ENCODE measurements at regions not wholly inside any gene's neighbourhood (a gene's known extent, or its start where the extent isn't known, plus 50 kb on each side); places are given as distances from the start of the nearest gene placed in this dataset.

DNA sequence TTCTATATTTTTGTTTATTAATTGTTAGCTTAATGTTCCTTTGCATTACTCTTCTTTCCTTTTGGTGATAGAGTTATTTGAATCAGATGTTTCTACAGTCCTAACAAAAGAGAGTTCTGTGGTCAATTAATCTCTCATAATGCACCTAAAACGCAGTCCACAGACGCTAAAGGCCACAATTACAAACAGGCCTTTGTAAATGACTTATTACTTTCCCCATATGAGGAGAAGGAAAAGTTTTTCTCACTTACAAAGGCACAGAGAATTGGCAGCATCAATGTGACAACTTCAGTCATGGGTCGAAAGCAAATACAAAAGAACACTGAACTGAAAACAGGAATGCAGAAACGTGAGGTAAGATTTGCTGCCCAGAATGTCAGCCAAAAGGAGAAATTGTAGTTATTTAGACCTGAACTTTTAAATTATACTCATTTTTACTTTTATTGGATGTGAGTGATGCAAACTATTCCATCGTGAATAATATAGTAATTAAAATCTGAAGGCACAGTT is 142.0 kb upstream of the SYT10 start:
- no peaks in the 10 kb centered on the region for H3K4me1 ChIP-seq
- H3K9me3 ChIP-seq = peaks cover 0 to 3% (median 0%) of the 10 kb centered on the region in 4 donors
- H3K36me3 ChIP-seq = no peaks in the 10 kb centered on the region
- H3K4me3 ChIP-seq = no peak overlapping the region
- WGBS, 5 donors = 39 to 58% (median 44%) methylated on average over 5 of the region's 5 CpGs
- H3K27me3 ChIP-seq = no peaks in the 10 kb centered on the region
- H3K27ac ChIP-seq = no peak overlapping the region
- DNase-seq = no peak
- TF ChIP-seq EP300 (IDR thresholded peaks at IDR 0.05) = no peak
- TF ChIP-seq, protein P1, sequence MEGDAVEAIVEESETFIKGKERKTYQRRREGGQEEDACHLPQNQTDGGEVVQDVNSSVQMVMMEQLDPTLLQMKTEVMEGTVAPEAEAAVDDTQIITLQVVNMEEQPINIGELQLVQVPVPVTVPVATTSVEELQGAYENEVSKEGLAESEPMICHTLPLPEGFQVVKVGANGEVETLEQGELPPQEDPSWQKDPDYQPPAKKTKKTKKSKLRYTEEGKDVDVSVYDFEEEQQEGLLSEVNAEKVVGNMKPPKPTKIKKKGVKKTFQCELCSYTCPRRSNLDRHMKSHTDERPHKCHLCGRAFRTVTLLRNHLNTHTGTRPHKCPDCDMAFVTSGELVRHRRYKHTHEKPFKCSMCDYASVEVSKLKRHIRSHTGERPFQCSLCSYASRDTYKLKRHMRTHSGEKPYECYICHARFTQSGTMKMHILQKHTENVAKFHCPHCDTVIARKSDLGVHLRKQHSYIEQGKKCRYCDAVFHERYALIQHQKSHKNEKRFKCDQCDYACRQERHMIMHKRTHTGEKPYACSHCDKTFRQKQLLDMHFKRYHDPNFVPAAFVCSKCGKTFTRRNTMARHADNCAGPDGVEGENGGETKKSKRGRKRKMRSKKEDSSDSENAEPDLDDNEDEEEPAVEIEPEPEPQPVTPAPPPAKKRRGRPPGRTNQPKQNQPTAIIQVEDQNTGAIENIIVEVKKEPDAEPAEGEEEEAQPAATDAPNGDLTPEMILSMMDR (IDR thresholded peaks at IDR 0.05) = no peak
- no peak for TF ChIP-seq POLR2A (IDR thresholded peaks at IDR 0.05)
- no peak for TF ChIP-seq POLR2AphosphoS5 (IDR thresholded peaks at IDR 0.05)
- intact Hi-C loops (cut with DNase I; ENCODE audit: low total_unique reads) = no loop called here

DNA sequence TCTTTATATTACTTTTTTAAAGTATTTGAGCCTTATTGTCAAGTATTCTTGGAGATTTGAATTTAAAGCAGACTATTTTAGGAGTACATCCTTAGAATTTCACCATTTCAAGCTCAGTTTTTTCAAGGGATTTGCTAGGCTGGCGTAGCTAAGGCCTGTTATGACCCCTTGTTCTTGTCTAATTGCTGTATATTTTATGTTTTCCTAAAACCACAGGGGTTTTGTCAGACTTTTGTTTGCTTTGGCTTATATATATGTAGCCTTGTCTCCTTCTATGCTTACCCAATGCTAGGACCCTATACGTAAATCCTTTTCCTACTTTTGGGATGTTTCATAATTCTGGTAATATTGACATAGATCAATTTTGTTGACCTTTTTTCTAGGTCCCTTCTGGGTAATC is 147.0 kb upstream of the SYT10 start:
- DNase-seq = no peak
- H3K27me3 ChIP-seq = no peaks in the 10 kb centered on the region
- no peak overlapping the region for H3K4me3 ChIP-seq
- no peaks in the 10 kb centered on the region for H3K9me3 ChIP-seq
- H3K27ac ChIP-seq = no peak overlapping the region
- 70 to 76% (median 72%) methylated on average over 2 of the region's 2 CpGs for WGBS, 5 donors
- no peak for TF ChIP-seq POLR2AphosphoS5 (IDR thresholded peaks at IDR 0.05)
- TF ChIP-seq POLR2A (IDR thresholded peaks at IDR 0.05) = no peak
- TF ChIP-seq, protein P1 (IDR thresholded peaks at IDR 0.05) = no peak
- no peak for TF ChIP-seq EP300 (IDR thresholded peaks at IDR 0.05)
- no peaks in the 10 kb centered on the region for H3K4me1 ChIP-seq
- H3K36me3 ChIP-seq = no peaks in the 10 kb centered on the region
- intact Hi-C loops (cut with DNase I; ENCODE audit: low total_unique reads) = no loop called here

DNA sequence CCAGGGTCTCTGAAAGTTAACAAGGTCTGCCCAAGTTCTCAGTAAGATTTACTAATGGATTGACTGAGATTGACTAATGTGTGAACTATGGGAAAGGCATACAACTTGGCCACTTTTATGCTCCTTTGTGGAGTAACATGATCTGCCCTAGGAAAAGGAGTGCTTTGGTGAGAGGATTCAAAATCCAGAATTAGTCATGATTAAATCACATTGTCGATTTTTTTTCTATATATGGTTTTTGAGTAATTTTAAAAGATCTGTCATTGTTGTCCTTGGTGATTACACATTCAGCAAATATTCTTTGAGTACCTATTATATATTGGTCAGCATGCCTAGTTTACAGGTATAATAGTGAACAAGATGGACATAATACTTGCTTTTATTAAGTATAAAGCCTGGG is 147.7 kb upstream of the SYT10 start:
- TF ChIP-seq EP300 (IDR thresholded peaks at IDR 0.05) = no peak
- TF ChIP-seq, protein P1 (IDR thresholded peaks at IDR 0.05) = no peak
- TF ChIP-seq POLR2A (IDR thresholded peaks at IDR 0.05) = no peak
- TF ChIP-seq POLR2AphosphoS5 (IDR thresholded peaks at IDR 0.05) = no peak
- H3K27me3 ChIP-seq = no peaks in the 10 kb centered on the region
- intact Hi-C loops (cut with DNase I; ENCODE audit: low total_unique reads) = no loop called here
- DNase-seq = no peak
- H3K4me3 ChIP-seq = no peak overlapping the region
- H3K9me3 ChIP-seq = no peaks in the 10 kb centered on the region
- no peak overlapping the region for H3K27ac ChIP-seq
- no peaks in the 10 kb centered on the region for H3K36me3 ChIP-seq
- 60 to 86% (median 79%) methylated on average over 1 of the region's 1 CpG for WGBS, 5 donors
- H3K4me1 ChIP-seq = no peaks in the 10 kb centered on the region

DNA sequence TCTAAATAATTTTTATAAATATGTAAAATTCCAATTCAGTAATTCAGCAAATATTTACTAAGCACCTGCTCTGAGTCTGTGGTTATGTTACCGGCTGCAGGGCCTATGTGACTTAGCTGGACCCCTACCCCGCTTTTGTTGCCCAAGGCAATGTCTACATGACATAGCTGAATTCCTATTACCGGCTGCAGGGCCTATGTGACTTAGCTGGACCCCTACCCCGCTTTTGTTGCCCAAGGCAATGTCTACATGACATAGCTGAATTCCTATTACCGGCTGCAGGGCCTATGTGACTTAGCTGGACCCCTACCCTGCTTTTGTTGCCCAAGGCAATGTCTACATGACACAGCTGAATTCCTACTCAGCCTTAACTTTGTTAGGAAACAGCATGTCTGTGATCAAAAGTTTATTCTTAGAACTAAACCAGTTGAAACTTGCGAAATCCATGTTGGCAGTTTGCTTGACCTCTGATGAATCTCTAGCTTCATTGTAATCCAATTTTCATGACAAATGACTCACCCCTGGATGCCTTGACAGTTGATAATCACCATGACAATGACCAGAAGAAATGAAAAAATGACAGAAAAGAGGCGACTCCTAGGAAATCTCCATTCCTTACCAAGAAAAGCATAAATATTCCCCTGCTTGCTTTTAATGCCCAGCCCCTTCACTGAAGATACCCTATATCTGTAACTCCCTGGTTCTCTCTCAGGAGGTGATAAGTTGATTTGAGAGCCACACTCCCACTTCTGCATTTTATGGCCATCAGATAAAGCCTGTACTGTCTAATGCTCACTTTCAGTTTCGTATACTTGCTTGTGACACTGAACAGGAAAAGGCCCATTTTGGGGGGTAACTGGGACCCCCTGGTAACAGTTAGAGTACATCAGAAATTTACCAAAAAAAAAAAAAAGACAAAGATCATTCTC is 148.4 kb upstream of the SYT10 start:
- Histone ChIP-seq H3K27me3 (no peaks in the 10 kb centered on the region), H3K9me3 (no peaks in the 10 kb centered on the region), H3K36me3 (no peaks in the 10 kb centered on the region), H3K4me1 (no peaks in the 10 kb centered on the region), H3K4me3 (no peak overlapping the region), H3K27ac (no peak overlapping the region)
- no peak for TF ChIP-seq POLR2A (IDR thresholded peaks at IDR 0.05)
- intact Hi-C loops (cut with DNase I; ENCODE audit: low total_unique reads) = no loop called here
- peak in 1 of 2 donors; percentile 12 for DNase-seq
- 54 to 60% (median 55%) methylated on average over 8 of the region's 8 CpGs for WGBS, 5 donors

Measured in stomach (tissue), 8 donors.